ENCODE measurements at regions not wholly inside any gene's neighbourhood (a gene's known extent, or its start where the extent isn't known, plus 50 kb on each side); places are given as distances from the start of the nearest gene placed in this dataset.

- intact Hi-C loops (cut with micrococcal nuclease): no loop called here
Observed at GRCh38 chr10:129333706-129334105, 133.3 kb upstream of the MGMT start.

- intact Hi-C loops (cut with micrococcal nuclease): no loop called here
Observed at GRCh38 chr10:129334266-129334665, 132.8 kb upstream of the MGMT start.

GRCh38 chr10:129335396-129335795 lies 131.6 kb upstream of the MGMT start:
- intact Hi-C loops (cut with micrococcal nuclease): no loop called here

- intact Hi-C loops (cut with micrococcal nuclease): no loop called here
Observed at GRCh38 chr10:129335942-129336341, 131.1 kb upstream of the MGMT start.

- intact Hi-C loops (cut with micrococcal nuclease): no loop called here
Observed at GRCh38 chr10:129339191-129339590, 127.8 kb upstream of the MGMT start.

- intact Hi-C loops (cut with micrococcal nuclease): no loop called here
Observed at GRCh38 chr10:129339841-129340240, 127.2 kb upstream of the MGMT start.

GRCh38 chr10:129341087-129341486 lies 126.0 kb upstream of the MGMT start:
- intact Hi-C loops (cut with micrococcal nuclease): no loop called here

- intact Hi-C loops (cut with micrococcal nuclease): no loop called here
Observed at GRCh38 chr10:129342385-129342784, 124.7 kb upstream of the MGMT start.

GRCh38 chr10:129343141-129343540 lies 123.9 kb upstream of the MGMT start:
- intact Hi-C loops (cut with micrococcal nuclease): no loop called here

GRCh38 chr10:129344103-129344502 lies 122.9 kb upstream of the MGMT start:
- intact Hi-C loops (cut with micrococcal nuclease): no loop called here

GRCh38 chr10:129344731-129345355 lies 122.2 kb upstream of the MGMT start:
- intact Hi-C loops (cut with micrococcal nuclease): no loop called here

- intact Hi-C loops (cut with micrococcal nuclease): no loop called here
Observed at GRCh38 chr10:129345763-129346162, 121.3 kb upstream of the MGMT start.

- intact Hi-C loops (cut with micrococcal nuclease): no loop called here
Observed at GRCh38 chr10:129350690-129351089, 116.4 kb upstream of the MGMT start.

- intact Hi-C loops (cut with micrococcal nuclease): no loop called here
Observed at GRCh38 chr10:129353101-129353500, 113.9 kb upstream of the MGMT start.

GRCh38 chr10:129360046-129360445 lies 107.0 kb upstream of the MGMT start:
- intact Hi-C loops (cut with micrococcal nuclease): no loop called here

GRCh38 chr10:129361676-129362376 lies 105.2 kb upstream of the MGMT start:
- intact Hi-C loops (cut with micrococcal nuclease): no loop called here

GRCh38 chr10:129364949-129365348 lies 102.1 kb upstream of the MGMT start:
- intact Hi-C loops (cut with micrococcal nuclease): no loop called here

- intact Hi-C loops (cut with micrococcal nuclease): no loop called here
Observed at GRCh38 chr10:129365767-129366402, 101.2 kb upstream of the MGMT start.

GRCh38 chr10:129366450-129366849 lies 100.6 kb upstream of the MGMT start:
- intact Hi-C loops (cut with micrococcal nuclease): no loop called here

GRCh38 chr10:129369566-129369965 lies 97.5 kb upstream of the MGMT start:
- intact Hi-C loops (cut with micrococcal nuclease): no loop called here

GRCh38 chr10:129371541-129371940 lies 95.5 kb upstream of the MGMT start:
- intact Hi-C loops (cut with micrococcal nuclease): no loop called here

GRCh38 chr10:129372172-129372571 lies 94.9 kb upstream of the MGMT start:
- intact Hi-C loops (cut with micrococcal nuclease): no loop called here

GRCh38 chr10:129373231-129373630 lies 93.8 kb upstream of the MGMT start:
- intact Hi-C loops (cut with micrococcal nuclease): no loop called here
